NB4 (cell line): ENCODE measurements at regions not wholly inside any gene's neighbourhood (a gene's known extent, or its start where the extent isn't known, plus 50 kb on each side); places are given as distances from the start of the nearest gene placed in this dataset.
"Not testable (repeated sequence)": the region's sequence is repeated elsewhere in the genome, so short reads cannot be mapped to it uniquely, and the experiment has no call there.

Experiments used
- DNase-seq: peaks from one replicate; pipeline ENCODE4 v3.0.0; 2010; ENCODE audit warnings: low read depth
- H3K4me3 ChIP-seq: one replicate; pipeline ENCODE4 v1.5.1; 2011; ENCODE audit warnings: mild to moderate bottlenecking, low read depth, low read length, moderate library complexity
- MYC ChIP-seq: IDR thresholded peaks from 2 replicates; pipeline ENCODE4 v1.6.1; 2011; ENCODE audit warnings: low read depth, low read length
- POLR2A ChIP-seq: IDR thresholded peaks from 2 replicates; pipeline ENCODE4 v1.6.1; 2011; ENCODE audit warnings: mild to moderate bottlenecking; ENCODE audit not compliant: insufficient read length; ENCODE audit errors: extremely low read depth
- TF ChIP-seq, protein P1 (sequence below): IDR thresholded peaks from one replicate; pipeline ENCODE4 v1.5.1; 2012; ENCODE audit warnings: low read depth, low read length
- TF ChIP-seq, protein P2 (sequence below): IDR thresholded peaks from 2 replicates; pipeline ENCODE4 v1.6.1; 2011; ENCODE audit warnings: low read depth, low read length

DNA sequence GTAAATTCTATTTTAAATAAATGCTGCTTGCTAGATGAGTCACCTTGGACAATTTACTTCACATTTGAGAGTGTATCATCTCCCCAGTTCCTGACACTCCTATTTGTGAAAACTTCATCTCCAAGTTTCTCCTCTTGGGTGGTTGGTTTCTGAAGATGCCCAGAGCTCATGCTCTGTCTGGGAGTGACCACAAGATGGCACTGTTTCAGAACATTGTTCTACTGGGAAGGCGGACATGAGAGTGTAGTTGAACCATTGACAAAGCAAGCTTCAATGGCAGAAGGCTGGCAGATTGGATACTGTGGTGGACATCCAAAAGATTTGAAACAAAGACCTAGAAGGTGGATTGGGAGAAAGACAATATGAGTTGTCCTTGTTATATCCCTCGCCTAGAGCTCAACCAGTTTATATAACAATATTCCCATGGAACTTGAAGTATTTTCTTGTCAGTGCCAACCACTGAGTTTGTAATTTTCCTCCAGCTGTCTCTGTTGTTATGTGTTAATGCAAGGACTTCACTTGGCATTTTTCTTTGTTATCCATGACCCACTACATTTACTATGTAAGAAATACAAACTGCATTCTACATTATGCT lies 234.3 kb upstream of the ANKH start:
- DNase-seq: peak; percentile 70
- no peak for TF ChIP-seq POLR2A
- TF ChIP-seq, protein P1, sequence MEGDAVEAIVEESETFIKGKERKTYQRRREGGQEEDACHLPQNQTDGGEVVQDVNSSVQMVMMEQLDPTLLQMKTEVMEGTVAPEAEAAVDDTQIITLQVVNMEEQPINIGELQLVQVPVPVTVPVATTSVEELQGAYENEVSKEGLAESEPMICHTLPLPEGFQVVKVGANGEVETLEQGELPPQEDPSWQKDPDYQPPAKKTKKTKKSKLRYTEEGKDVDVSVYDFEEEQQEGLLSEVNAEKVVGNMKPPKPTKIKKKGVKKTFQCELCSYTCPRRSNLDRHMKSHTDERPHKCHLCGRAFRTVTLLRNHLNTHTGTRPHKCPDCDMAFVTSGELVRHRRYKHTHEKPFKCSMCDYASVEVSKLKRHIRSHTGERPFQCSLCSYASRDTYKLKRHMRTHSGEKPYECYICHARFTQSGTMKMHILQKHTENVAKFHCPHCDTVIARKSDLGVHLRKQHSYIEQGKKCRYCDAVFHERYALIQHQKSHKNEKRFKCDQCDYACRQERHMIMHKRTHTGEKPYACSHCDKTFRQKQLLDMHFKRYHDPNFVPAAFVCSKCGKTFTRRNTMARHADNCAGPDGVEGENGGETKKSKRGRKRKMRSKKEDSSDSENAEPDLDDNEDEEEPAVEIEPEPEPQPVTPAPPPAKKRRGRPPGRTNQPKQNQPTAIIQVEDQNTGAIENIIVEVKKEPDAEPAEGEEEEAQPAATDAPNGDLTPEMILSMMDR: peak; percentile 89
- TF ChIP-seq, protein P2, sequence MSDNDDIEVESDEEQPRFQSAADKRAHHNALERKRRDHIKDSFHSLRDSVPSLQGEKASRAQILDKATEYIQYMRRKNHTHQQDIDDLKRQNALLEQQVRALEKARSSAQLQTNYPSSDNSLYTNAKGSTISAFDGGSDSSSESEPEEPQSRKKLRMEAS: peak; percentile 62; the same call in 1 of the 2 replicates
- H3K4me3 ChIP-seq: no peak overlapping the region

DNA sequence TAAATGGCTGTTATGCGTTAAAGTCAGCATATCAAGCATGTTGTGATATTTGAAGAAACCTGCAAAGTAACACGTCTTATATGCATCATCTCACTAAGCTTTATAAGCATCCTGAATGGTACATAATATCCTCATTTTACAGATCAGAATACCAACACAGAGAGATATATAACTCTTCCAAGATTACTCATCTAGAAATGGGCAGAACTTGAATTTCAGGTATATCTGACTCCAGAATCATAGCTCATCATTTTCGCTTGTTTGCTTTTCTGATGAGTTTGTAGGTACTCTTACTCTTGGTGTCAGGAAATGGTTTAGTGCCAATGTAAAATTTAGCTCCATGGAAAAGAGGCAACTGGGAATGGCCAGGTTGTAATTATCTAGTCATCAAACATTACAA lies 232.3 kb upstream of the ANKH start:
- H3K4me3 ChIP-seq: no peak overlapping the region
- DNase-seq: no peak
- TF ChIP-seq MYC (no peak), POLR2A (no peak)
- TF ChIP-seq, protein P1: no peak
- TF ChIP-seq, protein P2: no peak

DNA sequence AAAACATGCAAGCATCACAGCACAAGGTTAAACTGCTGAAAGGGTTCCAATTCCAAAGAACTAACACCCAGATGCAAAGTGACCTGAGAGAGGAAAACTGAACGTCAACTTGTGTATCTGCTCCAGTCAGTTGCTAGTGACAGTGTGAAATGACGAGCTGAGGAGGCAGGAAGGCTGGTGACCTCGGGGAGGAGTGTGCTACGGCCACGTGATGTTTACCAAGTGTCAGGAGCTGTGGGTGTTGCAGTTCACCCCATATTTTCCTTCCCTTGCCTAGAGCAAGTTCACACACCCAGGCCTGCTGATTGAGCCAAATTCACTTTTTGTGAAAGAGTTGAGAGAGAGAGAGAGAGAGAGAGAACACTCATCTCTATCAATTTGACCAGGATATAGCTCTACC lies 231.6 kb upstream of the ANKH start:
- H3K4me3 ChIP-seq: no peak overlapping the region
- TF ChIP-seq, protein P2: no peak
- TF ChIP-seq MYC: no peak
- no peak for TF ChIP-seq POLR2A
- TF ChIP-seq, protein P1: no peak
- no peak for DNase-seq

DNA sequence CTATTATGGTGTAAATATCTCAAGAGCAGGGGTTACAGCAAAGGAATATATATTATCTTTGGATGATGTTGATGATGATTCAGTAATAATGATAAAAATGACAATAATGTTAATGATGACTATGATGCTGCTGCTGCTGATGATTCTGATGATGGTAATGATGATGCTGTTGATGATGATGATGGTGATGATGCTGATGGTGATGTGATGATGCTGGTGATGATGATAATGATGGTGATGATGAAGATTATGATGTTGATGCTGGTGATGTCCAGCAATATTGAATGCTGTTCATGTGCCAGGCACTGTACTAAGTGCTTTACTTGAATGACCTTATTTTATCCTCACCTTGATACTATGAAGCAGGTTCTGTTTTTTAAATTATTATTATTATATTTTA lies 226.0 kb upstream of the ANKH start:
- H3K4me3 ChIP-seq: no peak overlapping the region
- TF ChIP-seq MYC (no peak), POLR2A (no peak)
- TF ChIP-seq, protein P2: no peak
- TF ChIP-seq, protein P1: no peak

DNA sequence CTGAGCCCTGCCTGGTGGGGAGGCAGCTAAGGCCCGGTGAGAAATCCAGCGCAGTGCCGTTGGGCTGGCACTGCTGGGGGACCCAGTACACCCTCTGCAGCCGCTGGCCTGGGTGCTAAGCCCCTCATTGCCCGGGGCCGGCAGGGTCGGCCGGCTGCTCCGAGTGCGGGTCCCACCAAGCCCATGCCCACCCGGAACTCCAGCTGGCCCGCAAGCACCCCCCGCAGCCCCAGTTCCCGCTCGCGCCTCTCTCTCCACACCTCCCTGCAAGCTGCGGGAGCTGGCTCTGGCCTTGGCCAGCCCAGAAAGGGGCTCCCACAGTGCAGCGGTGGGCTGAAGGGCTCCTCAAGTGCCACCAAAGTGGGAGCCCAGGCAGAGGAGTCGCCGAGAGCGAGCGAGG lies 225.1 kb upstream of the ANKH start:
- not testable (repeated sequence) for H3K4me3 ChIP-seq, DNase-seq

More for the DNA sequence above, 226.0 kb upstream of the ANKH start:
- DNase-seq: no peak

DNA sequence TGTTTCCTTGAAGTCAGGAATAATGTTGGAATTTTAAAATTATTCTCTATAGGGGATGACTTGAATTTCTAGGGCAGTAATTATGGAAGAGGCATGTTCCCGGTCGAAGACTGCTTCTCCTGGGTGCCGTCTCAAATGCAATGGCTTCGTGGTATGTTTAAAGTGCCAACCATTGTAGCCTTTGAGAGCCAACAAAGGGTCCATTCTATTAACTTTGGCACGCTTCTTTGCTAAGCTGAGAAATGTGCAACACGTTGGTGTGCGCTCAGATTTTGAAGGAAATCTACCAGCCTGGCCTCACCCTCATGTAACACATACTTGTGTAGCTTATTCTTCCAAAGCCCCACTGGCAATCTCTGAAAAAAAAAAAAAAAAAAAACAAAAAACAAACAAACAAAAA lies 221.2 kb upstream of the ANKH start:
- no peak for DNase-seq
- TF ChIP-seq, protein P1: no peak
- TF ChIP-seq MYC: no peak
- no peak for TF ChIP-seq POLR2A
- TF ChIP-seq, protein P2: no peak
- H3K4me3 ChIP-seq: no peak overlapping the region
